ENCODE measurements at regions not wholly inside any gene's neighbourhood (a gene's known extent, or its start where the extent isn't known, plus 50 kb on each side); places are given as distances from the start of the nearest gene placed in this dataset.

DNA sequence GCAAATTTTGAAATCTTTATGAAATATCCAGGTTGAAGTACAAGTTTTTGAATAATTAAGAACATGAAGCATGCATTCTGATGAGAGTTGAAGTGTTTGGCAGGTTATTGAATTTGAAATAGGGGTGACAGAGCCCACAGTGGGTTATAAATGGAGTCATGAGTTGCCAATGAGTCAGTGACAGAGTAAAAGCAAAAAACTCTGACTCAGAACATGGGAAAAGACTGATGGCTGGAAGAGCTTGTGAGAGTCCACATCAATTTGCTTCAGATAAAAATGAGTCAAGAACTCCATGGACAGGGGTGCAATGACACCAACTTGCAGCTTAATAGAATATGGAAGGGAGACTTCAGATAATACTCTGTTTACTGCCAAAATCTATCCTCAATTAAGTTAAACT lies 105.3 kb downstream of the SLC6A15 start:
- Histone ChIP-seq H3K9ac (ENCODE audit: low read depth, low read length) (no peak overlapping the region), H3K36me3 (ENCODE audit: control insufficient read depth, insufficient read depth, low read length) (no peaks in the 10 kb centered on the region)

DNA sequence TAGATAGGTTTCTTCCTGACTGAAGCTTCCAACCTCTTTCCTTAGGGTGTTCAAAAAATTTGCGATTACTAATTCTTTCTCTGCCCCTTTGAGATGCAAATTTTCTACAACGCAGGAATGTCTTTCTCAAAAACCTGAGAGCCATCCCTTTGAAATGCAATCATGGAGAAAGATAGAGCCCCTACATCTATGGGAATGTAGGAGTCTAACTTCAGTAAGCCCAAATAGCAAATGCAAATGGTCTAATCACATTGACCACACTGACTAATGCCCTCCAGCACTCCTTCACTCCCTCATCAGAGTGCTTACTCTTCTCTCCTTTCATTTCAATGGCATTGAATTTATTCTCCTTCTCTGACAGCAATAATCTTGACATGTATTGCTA lies 107.1 kb downstream of the SLC6A15 start:
- Histone ChIP-seq H3K4me1 (ENCODE audit: control insufficient read depth, insufficient read depth, low read length) (peaks cover 7% of the 10 kb centered on the region), H3K4me3 (ENCODE audit: low read depth, low read length) (no peak overlapping the region), H3K9me3 (ENCODE audit: control insufficient read depth, insufficient read depth, low read length) (no peaks in the 10 kb centered on the region), H3K9ac (ENCODE audit: low read depth, low read length) (no peak overlapping the region), H3K27me3 (ENCODE audit: control insufficient read depth, insufficient read depth, low read length) (peaks cover 88% of the 10 kb centered on the region), H3K36me3 (ENCODE audit: control insufficient read depth, insufficient read depth, low read length) (no peaks in the 10 kb centered on the region)

More for the DNA sequence above, 105.3 kb downstream of the SLC6A15 start:
- H3K27me3 ChIP-seq (ENCODE audit: control insufficient read depth, insufficient read depth, low read length) = peaks cover 78% of the 10 kb centered on the region
- H3K9me3 ChIP-seq (ENCODE audit: control insufficient read depth, insufficient read depth, low read length) = no peaks in the 10 kb centered on the region
- H3K4me3 ChIP-seq (ENCODE audit: low read depth, low read length) = no peak overlapping the region
- peaks cover 7% of the 10 kb centered on the region for H3K4me1 ChIP-seq (ENCODE audit: control insufficient read depth, insufficient read depth, low read length)

DNA sequence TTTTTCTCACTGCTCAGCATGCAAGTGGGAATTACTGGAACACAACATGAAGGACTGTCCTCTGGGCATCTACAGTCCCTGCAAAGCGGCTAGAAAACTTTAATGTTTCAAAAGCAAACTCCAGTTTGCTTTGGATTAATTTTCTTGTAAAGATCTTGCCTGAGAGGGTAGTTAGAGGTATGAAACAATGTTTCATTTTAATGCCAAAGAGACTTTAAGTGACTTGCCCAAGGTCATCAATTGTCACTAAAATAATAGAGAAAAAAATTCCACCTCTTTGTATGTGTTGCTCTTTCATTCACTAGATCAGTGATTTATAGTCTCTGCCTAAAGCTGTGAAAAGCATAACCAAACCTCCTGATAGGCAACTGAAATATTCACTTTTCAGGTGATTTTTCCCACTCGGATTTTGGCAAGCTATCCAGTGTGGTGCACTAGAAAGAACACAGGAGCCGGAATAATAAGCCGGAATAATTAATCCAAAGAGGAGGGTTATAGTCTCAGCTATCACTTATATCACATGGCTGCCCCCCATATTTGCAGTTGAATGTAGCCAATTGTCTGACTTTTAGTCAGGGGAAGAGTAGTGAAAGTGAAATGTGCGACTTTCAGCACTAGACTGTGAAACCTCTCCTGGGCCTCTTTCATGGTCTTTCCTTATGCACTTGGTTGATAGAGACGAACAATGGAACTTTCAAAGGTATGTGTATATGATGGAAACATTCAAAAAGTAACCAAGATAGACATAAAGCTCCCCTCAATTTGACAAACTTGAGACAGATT lies 107.7 kb downstream of the SLC6A15 start:
- Histone ChIP-seq H3K4me1 (ENCODE audit: control insufficient read depth, insufficient read depth, low read length) (peaks cover 7% of the 10 kb centered on the region), H3K4me3 (ENCODE audit: low read depth, low read length) (no peak overlapping the region), H3K27me3 (ENCODE audit: control insufficient read depth, insufficient read depth, low read length) (peaks cover 83% of the 10 kb centered on the region), H3K9me3 (ENCODE audit: control insufficient read depth, insufficient read depth, low read length) (no peaks in the 10 kb centered on the region), H3K36me3 (ENCODE audit: control insufficient read depth, insufficient read depth, low read length) (no peaks in the 10 kb centered on the region), H3K9ac (ENCODE audit: low read depth, low read length) (no peak overlapping the region)

DNA sequence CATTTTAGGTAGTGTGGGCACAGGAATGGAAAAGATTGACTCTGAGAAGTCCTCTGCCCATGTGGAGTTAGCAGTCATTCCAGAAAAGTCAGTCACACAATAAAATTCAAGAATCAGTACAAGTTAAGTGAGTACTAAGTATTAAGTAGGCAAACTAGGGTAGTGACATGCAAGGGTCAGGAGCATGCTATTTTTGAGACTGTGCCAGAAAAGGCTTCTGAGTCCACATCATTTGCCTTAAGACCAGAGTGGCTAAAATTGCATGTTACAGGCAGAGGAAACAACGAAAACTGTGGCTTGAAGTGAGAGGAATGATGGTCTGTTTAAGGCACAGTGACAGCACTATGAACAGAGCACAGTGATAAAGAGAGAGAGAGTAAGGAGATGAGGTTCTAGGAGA lies 108.9 kb downstream of the SLC6A15 start:
- Histone ChIP-seq H3K9ac (ENCODE audit: low read depth, low read length) (no peak overlapping the region), H3K27me3 (ENCODE audit: control insufficient read depth, insufficient read depth, low read length) (peaks cover 74% of the 10 kb centered on the region), H3K4me3 (ENCODE audit: low read depth, low read length) (no peak overlapping the region), H3K36me3 (ENCODE audit: control insufficient read depth, insufficient read depth, low read length) (no peaks in the 10 kb centered on the region), H3K4me1 (ENCODE audit: control insufficient read depth, insufficient read depth, low read length) (peaks cover 7% of the 10 kb centered on the region), H3K9me3 (ENCODE audit: control insufficient read depth, insufficient read depth, low read length) (no peaks in the 10 kb centered on the region)

DNA sequence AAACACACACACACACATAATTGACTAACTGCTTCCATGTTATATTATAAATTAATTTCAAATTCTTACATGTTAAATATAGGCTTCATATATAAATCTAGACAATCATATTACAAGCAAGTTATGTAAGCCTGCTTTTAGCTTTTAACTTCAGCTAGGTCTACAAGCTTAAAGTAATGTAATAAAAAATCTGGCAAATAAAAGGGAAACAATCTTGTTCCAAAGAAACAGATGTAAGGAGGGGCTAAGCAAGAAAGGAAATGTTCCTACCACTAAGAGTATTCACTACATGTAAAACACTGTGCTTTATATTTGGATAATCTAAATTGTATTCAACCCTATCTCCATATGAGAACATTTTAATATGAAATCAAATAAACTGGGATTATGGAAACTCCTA lies 110.4 kb downstream of the SLC6A15 start:
- H3K36me3 ChIP-seq (ENCODE audit: control insufficient read depth, insufficient read depth, low read length) = no peaks in the 10 kb centered on the region
- H3K9ac ChIP-seq (ENCODE audit: low read depth, low read length) = no peak overlapping the region
- no peak overlapping the region for H3K4me3 ChIP-seq (ENCODE audit: low read depth, low read length)
- H3K27me3 ChIP-seq (ENCODE audit: control insufficient read depth, insufficient read depth, low read length) = peaks cover 61% of the 10 kb centered on the region
- peaks cover 7% of the 10 kb centered on the region for H3K4me1 ChIP-seq (ENCODE audit: control insufficient read depth, insufficient read depth, low read length)
- H3K9me3 ChIP-seq (ENCODE audit: control insufficient read depth, insufficient read depth, low read length) = no peaks in the 10 kb centered on the region

DNA sequence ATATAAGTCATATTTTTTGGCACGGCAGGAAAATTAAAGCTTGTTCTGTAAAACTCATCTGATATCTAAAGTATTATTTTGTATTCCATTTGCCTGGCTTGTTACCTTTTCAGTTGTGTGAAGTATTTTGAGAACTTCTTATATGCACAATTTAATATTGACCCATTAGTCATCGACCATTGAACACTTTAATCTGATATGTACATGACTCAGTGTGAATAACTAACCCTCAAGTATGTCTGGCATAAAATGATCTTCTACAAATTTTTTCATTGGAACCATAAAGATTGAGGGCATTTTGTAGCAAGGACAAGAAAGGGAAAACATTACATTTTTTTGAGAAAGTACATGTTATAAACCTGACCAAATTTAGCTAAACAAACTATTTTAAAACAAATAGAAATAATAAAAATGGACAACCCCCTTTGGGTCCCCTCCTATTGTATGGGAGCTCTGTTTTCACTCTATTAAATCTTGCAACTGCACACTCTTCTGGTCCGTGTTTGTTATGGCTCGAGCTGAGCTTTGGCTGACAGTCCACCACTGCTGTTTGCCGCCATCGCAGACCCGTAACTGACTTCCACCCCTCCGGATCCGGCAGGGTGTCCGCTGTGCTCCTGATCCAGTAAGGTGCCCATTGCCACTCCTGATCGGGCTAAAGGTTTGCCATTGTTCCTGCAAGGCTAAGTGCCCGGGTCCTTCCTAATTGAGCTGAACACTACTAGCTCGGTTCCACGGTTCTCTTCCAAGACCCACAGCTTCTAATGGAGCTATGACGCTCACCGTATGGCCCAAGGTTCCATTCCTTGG lies 118.8 kb downstream of the SLC6A15 start:
- Histone ChIP-seq H3K4me1 (ENCODE audit: control insufficient read depth, insufficient read depth, low read length) (no peaks in the 10 kb centered on the region), H3K9me3 (ENCODE audit: control insufficient read depth, insufficient read depth, low read length) (no peaks in the 10 kb centered on the region), H3K36me3 (ENCODE audit: control insufficient read depth, insufficient read depth, low read length) (no peaks in the 10 kb centered on the region), H3K9ac (ENCODE audit: low read depth, low read length) (no peak overlapping the region), H3K4me3 (ENCODE audit: low read depth, low read length) (no peak overlapping the region), H3K27me3 (ENCODE audit: control insufficient read depth, insufficient read depth, low read length) (no peaks in the 10 kb centered on the region)

DNA sequence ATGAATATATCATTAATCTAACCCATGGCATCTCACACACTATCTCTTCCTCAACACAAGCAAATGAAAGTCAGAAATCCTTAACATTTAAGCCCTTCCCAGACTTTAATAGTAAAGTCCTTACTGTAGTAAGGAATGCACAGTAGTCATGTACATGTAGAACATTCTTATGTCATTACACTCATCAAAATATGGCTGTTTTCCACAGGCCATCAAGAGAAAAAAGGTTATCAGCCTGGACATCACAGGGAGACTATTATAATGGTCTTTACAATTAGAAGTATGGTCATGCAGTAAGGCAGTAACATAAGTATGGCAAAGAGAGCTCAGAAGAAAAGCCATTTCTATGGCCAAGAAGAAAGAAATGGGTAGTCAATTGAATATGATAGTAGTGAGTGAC lies 121.2 kb downstream of the SLC6A15 start:
- no peak overlapping the region for H3K9ac ChIP-seq (ENCODE audit: low read depth, low read length)
- no peak overlapping the region for H3K4me3 ChIP-seq (ENCODE audit: low read depth, low read length)
- no peaks in the 10 kb centered on the region for H3K36me3 ChIP-seq (ENCODE audit: control insufficient read depth, insufficient read depth, low read length)
- H3K9me3 ChIP-seq (ENCODE audit: control insufficient read depth, insufficient read depth, low read length) = no peaks in the 10 kb centered on the region
- H3K27me3 ChIP-seq (ENCODE audit: control insufficient read depth, insufficient read depth, low read length) = no peaks in the 10 kb centered on the region
- no peaks in the 10 kb centered on the region for H3K4me1 ChIP-seq (ENCODE audit: control insufficient read depth, insufficient read depth, low read length)

DNA sequence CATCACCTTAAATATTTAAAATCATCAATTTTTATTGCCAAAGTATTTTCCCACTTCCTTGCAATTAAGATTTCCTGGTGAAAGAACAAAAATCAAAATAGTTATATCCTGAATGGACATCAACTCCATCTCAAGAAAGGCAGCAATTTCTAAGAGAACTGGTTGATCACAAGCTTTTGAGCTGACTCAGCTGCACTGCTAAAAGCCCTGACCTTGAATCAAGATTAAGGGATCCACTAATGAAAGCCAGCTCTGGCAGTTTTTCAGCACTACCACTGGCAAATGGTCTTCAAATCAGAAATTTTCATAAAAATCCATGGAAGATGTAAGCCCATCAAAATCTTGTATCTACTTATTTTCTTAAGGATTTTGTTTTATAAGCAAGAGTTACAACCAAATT lies 123.4 kb downstream of the SLC6A15 start:
- Histone ChIP-seq H3K9ac (ENCODE audit: low read depth, low read length) (no peak overlapping the region), H3K27me3 (ENCODE audit: control insufficient read depth, insufficient read depth, low read length) (no peaks in the 10 kb centered on the region), H3K4me3 (ENCODE audit: low read depth, low read length) (no peak overlapping the region), H3K4me1 (ENCODE audit: control insufficient read depth, insufficient read depth, low read length) (no peaks in the 10 kb centered on the region), H3K36me3 (ENCODE audit: control insufficient read depth, insufficient read depth, low read length) (no peaks in the 10 kb centered on the region), H3K9me3 (ENCODE audit: control insufficient read depth, insufficient read depth, low read length) (no peaks in the 10 kb centered on the region)

DNA sequence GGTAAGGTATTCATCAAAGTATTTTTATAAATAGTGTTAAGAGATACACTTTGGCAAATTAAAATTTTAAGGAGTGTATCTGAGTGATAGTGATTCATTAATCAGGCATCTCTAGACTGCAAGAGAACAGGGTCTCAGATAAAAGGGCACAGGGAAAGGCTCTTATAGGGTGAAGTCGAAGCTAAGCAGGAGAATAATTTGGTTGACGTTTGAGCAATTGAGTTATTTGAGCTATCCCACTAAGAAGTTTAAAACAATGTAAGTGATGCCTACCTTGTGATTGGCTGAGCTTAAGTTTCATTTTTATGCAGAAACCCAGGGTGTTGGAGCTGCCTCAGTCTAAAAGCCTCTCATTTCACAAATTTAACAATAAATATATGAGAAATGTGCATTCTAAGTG lies 125.3 kb downstream of the SLC6A15 start:
- H3K27me3 ChIP-seq (ENCODE audit: control insufficient read depth, insufficient read depth, low read length) = no peaks in the 10 kb centered on the region
- H3K9ac ChIP-seq (ENCODE audit: low read depth, low read length) = no peak overlapping the region
- no peaks in the 10 kb centered on the region for H3K4me1 ChIP-seq (ENCODE audit: control insufficient read depth, insufficient read depth, low read length)
- H3K9me3 ChIP-seq (ENCODE audit: control insufficient read depth, insufficient read depth, low read length) = no peaks in the 10 kb centered on the region
- H3K36me3 ChIP-seq (ENCODE audit: control insufficient read depth, insufficient read depth, low read length) = no peaks in the 10 kb centered on the region
- no peak overlapping the region for H3K4me3 ChIP-seq (ENCODE audit: low read depth, low read length)

DNA sequence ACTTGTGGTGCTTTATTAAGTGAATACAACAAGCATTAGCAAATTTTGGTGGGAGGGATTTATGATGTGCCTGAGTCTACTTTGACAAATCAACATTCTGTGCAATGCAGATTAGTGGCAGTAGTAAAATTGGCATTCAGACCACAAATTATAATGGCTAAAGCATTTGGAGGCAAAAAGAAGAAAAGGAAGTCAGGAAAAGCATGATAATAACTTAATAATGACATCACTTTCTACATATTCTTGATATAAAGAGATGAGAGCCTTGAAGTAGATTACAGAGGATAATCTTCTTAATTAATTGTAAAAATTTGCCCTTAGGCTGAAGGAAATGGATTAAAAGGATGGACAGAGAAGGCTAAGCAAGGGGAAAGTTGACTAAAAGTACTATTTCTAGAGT lies 126.0 kb downstream of the SLC6A15 start:
- H3K9me3 ChIP-seq (ENCODE audit: control insufficient read depth, insufficient read depth, low read length) = no peaks in the 10 kb centered on the region
- no peaks in the 10 kb centered on the region for H3K36me3 ChIP-seq (ENCODE audit: control insufficient read depth, insufficient read depth, low read length)

DNA sequence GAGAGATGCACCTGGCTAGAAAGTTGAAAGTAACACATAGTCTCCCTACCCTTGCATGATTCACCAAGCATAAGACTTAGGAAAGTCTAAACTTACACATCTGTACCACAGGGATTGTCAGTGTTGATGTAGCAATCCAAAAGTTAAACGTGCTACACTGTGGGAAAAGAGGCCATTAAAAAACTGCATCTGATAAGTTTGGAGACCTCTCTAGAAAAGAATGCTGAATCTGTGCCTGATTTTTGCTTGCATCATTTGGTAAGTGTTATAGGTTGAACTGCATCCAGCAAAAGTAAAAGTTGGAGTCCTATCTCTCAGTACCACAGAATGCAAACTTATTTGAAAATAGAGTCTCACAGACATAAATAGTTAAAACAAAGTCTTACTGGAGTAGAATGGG lies 126.6 kb downstream of the SLC6A15 start:
- H3K9me3 ChIP-seq (ENCODE audit: control insufficient read depth, insufficient read depth, low read length) = no peaks in the 10 kb centered on the region
- H3K9ac ChIP-seq (ENCODE audit: low read depth, low read length) = no peak overlapping the region
- no peaks in the 10 kb centered on the region for H3K4me1 ChIP-seq (ENCODE audit: control insufficient read depth, insufficient read depth, low read length)
- H3K36me3 ChIP-seq (ENCODE audit: control insufficient read depth, insufficient read depth, low read length) = no peaks in the 10 kb centered on the region
- H3K4me3 ChIP-seq (ENCODE audit: low read depth, low read length) = no peak overlapping the region
- H3K27me3 ChIP-seq (ENCODE audit: control insufficient read depth, insufficient read depth, low read length) = no peaks in the 10 kb centered on the region

More for the DNA sequence above, 126.0 kb downstream of the SLC6A15 start:
- H3K9ac ChIP-seq (ENCODE audit: low read depth, low read length) = no peak overlapping the region
- H3K4me3 ChIP-seq (ENCODE audit: low read depth, low read length) = no peak overlapping the region
- H3K4me1 ChIP-seq (ENCODE audit: control insufficient read depth, insufficient read depth, low read length) = no peaks in the 10 kb centered on the region
- H3K27me3 ChIP-seq (ENCODE audit: control insufficient read depth, insufficient read depth, low read length) = no peaks in the 10 kb centered on the region

DNA sequence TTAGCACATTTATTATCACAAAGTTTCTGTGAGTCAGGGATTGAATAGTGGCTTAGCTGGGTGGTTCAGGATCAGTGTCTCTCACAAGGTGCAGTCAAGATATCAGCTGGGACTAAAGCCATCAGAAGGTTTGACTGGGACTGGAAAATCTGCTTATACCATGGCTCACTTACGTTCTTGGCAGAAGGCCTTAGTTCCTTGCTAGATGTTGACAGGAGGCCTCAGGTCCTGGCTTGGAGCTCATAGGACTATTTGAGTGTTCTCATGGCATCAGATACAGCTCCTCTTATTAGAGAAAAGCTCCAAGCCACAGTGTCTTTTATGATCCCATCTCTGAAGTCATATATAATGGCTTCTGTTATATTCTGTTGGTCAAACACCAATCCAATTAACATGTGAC lies 127.3 kb downstream of the SLC6A15 start:
- no peak overlapping the region for H3K9ac ChIP-seq (ENCODE audit: low read depth, low read length)
- no peaks in the 10 kb centered on the region for H3K4me1 ChIP-seq (ENCODE audit: control insufficient read depth, insufficient read depth, low read length)
- H3K4me3 ChIP-seq (ENCODE audit: low read depth, low read length) = no peak overlapping the region
- no peaks in the 10 kb centered on the region for H3K36me3 ChIP-seq (ENCODE audit: control insufficient read depth, insufficient read depth, low read length)
- no peaks in the 10 kb centered on the region for H3K9me3 ChIP-seq (ENCODE audit: control insufficient read depth, insufficient read depth, low read length)
- no peaks in the 10 kb centered on the region for H3K27me3 ChIP-seq (ENCODE audit: control insufficient read depth, insufficient read depth, low read length)

All from iPS-15b (cell line).